ENCODE measurements at regions not wholly inside any gene's neighbourhood (a gene's known extent, or its start where the extent isn't known, plus 50 kb on each side); places are given as distances from the start of the nearest gene placed in this dataset.

- TF ChIP-seq USF2 (IDR thresholded peaks at IDR 0.05; ENCODE audit: borderline replicate concordance, low read depth, low read length) = no peak
Observed at GRCh38 chr2:192645811-192646598, 451.3 kb upstream of the TMEFF2 start (continued).

- Histone ChIP-seq H3K79me2 (ENCODE audit: insufficient read depth) (no peaks in the 10 kb centered on the region), H3K4me3 (ENCODE audit: low read depth in 2 of 2, low read length in 1 of 2) (no peak overlapping the region), H3K27me3 (ENCODE audit: insufficient read depth) (no peaks in the 10 kb centered on the region), H3F3A (replicated peaks; ENCODE audit: insufficient read depth) (no peaks in the 10 kb centered on the region), H3K9ac (no peak overlapping the region), H2AFZ (ENCODE audit: low read depth) (no peak overlapping the region), H3K4me2 (no peak overlapping the region), H3K9me2 (peaks cover 4% of the 10 kb centered on the region; the same call in 1 of the 2 replicates), H3K36me3 (replicated peaks in 1 of 2; ENCODE audit: control insufficient read depth in 1 of 2, insufficient read depth in 2 of 2, low read length in 1 of 2) (no peaks in the 10 kb centered on the region), H3K9me3 (no peaks in the 10 kb centered on the region), H3K27ac (ENCODE audit: low read depth in 2 of 2, low read length in 1 of 2) (no peak overlapping the region), H3K4me1 (ENCODE audit: control insufficient read depth in 1 of 2, insufficient read depth in 2 of 2, low read depth in 1 of 2, low read length in 1 of 2) (no peaks in the 10 kb centered on the region), H4K20me1 (ENCODE audit: insufficient read depth) (no peaks in the 10 kb centered on the region)
- DNase-seq = no peak
- 60% methylated on average over 1 of the region's 3 CpGs for WGBS (ENCODE audit: low lambda C conversion rate)
- ChIA-PET CTCF (interaction anchor here (0.7 kb wide), 1 partner anchor 9 kb away, joined by 3 read pairs; no protein-coding TSS in a partner anchor), POLR2A (no interaction called here)
- TF ChIP-seq SIN3A (IDR thresholded peaks at IDR 0.05; ENCODE audit: borderline replicate concordance, low read depth, low read length) (no peak), RCOR1 (IDR thresholded peaks at IDR 0.05; ENCODE audit: low read length) (no peak), SMC3 (IDR thresholded peaks at IDR 0.05; ENCODE audit: low read depth, low read length) (no peak), TCF12 (IDR thresholded peaks at IDR 0.05) (no peak), GATA2 (CRISPR knock-in tag; IDR thresholded peaks at IDR 0.05) (no peak), MAX (IDR thresholded peaks at IDR 0.05; ENCODE audit: low read depth) (no peak), IRF3 (IDR thresholded peaks at IDR 0.05; ENCODE audit: low read depth, low read length) (no peak), NRF1 (IDR thresholded peaks at IDR 0.05; ENCODE audit: low read depth, low read length) (no peak)
Observed at GRCh38 chr2:192634557-192634956, 439.8 kb upstream of the TMEFF2 start.

- H3K9ac ChIP-seq = no peak overlapping the region
- TF ChIP-seq ELF1 (IDR thresholded peaks at IDR 0.05) (no peak), IRF3 (IDR thresholded peaks at IDR 0.05; ENCODE audit: low read depth, low read length) (no peak), RFX5 (IDR thresholded peaks at IDR 0.05; ENCODE audit: low read length) (no peak), GABPA (IDR thresholded peaks at IDR 0.05; ENCODE audit: low read depth) (no peak), FOXJ3 (CRISPR knock-in tag; IDR thresholded peaks at IDR 0.05) (no peak), JUND (IDR thresholded peaks at IDR 0.05) (no peak), TEAD4 (IDR thresholded peaks at IDR 0.05; ENCODE audit: borderline replicate concordance, insufficient read depth) (no peak), NRF1 (IDR thresholded peaks at IDR 0.05; ENCODE audit: low read depth, low read length) (no peak)
- no peaks in the 10 kb centered on the region for H3F3A ChIP-seq (replicated peaks; ENCODE audit: insufficient read depth)
- no peaks in the 10 kb centered on the region for H3K9me3 ChIP-seq
- no peaks in the 10 kb centered on the region for H3K9me2 ChIP-seq
- no peak overlapping the region for H3K4me3 ChIP-seq (ENCODE audit: low read depth in 2 of 2, low read length in 1 of 2)
- H3K27ac ChIP-seq (ENCODE audit: low read depth in 2 of 2, low read length in 1 of 2) = no peak overlapping the region
- no peak for DNase-seq
- no peaks in the 10 kb centered on the region for H3K79me2 ChIP-seq (ENCODE audit: insufficient read depth)
- no peaks in the 10 kb centered on the region for H4K20me1 ChIP-seq (ENCODE audit: insufficient read depth)
- ChIA-PET CTCF (interaction anchor here (1.1 to 1.3 kb wide), 2 partner anchors 15 to 44 kb away, joined by 3 read pairs; no protein-coding TSS in a partner anchor), POLR2A (no interaction called here)
- no peaks in the 10 kb centered on the region for H3K36me3 ChIP-seq (replicated peaks in 1 of 2; ENCODE audit: control insufficient read depth in 1 of 2, insufficient read depth in 2 of 2, low read length in 1 of 2)
- H3K4me1 ChIP-seq (ENCODE audit: control insufficient read depth in 1 of 2, insufficient read depth in 2 of 2, low read depth in 1 of 2, low read length in 1 of 2) = no peaks in the 10 kb centered on the region
- WGBS (ENCODE audit: low lambda C conversion rate) = 84% methylated on average over 2 of the region's 2 CpGs
- no peak overlapping the region for H2AFZ ChIP-seq (ENCODE audit: low read depth)
- H3K27me3 ChIP-seq (ENCODE audit: insufficient read depth) = no peaks in the 10 kb centered on the region
- H3K4me2 ChIP-seq = no peak overlapping the region
Observed at GRCh38 chr2:192628017-192628416, 433.3 kb upstream of the TMEFF2 start.
